Fibroblast of the conjunctiva (primary cell): ENCODE measurements at regions not wholly inside any gene's neighbourhood (a gene's known extent, or its start where the extent isn't known, plus 50 kb on each side); places are given as distances from the start of the nearest gene placed in this dataset.

Experiments used
- DNase-seq: peaks from one replicate; pipeline ENCODE4 v3.0.0-alpha.2; 2010; ENCODE audit warnings: low read depth

- DNase-seq: no peak
Observed at GRCh38 chr11:127411283-127411682, 410.7 kb upstream of the KIRREL3 start.

DNA sequence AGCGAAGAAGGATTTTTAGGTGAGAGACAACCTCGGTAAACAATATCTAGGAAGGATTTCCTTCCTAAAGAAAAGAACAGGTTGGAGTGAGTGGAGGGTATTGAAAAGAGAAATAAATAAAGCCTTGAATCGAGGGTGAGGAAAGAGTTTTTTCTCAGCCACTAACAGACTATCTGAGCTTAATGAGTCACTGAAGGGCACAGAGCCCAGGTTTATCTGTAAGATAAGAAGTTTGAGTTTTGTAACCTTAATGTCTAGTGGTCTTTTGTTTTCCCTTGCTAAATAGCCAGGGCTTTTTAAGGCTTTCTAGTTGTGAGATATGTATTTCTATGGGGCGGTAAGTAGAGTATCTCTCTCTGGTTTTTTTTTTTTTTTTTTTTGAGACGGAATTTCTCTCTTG is 394.5 kb upstream of the KIRREL3 start:
- DNase-seq: no peak

GRCh38 chr11:127393460-127393997 is 393.0 kb upstream of the KIRREL3 start:
- DNase-seq: no peak

- DNase-seq: no peak
Observed at GRCh38 chr11:127392575-127392974, 392.0 kb upstream of the KIRREL3 start.

GRCh38 chr11:127390465-127390864 is 389.9 kb upstream of the KIRREL3 start:
- no peak for DNase-seq

GRCh38 chr11:127385071-127385470 is 384.5 kb upstream of the KIRREL3 start:
- DNase-seq: no peak

GRCh38 chr11:127383026-127383425 is 382.5 kb upstream of the KIRREL3 start:
- DNase-seq: no peak

- DNase-seq: no peak
Observed at GRCh38 chr11:127381247-127381646, 380.7 kb upstream of the KIRREL3 start.

DNA sequence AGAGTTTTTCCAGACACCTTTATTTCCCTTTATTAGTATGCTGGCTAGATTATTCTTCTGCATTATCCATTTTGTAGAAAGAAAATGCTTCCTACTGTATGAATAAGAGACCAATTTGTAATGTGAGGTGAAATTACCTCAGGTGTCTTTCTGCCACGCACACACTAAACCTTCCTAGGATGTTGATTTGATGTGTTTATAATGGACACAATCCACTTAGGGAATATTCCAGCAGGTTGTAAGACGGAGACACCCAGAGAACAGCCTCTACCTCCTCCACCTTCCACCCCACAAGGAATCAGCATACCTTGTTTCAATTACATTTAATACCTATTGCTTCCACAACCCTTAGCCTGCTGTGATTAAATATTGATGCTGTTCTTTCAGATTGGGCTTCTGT is 379.1 kb upstream of the KIRREL3 start:
- DNase-seq: no peak

DNA sequence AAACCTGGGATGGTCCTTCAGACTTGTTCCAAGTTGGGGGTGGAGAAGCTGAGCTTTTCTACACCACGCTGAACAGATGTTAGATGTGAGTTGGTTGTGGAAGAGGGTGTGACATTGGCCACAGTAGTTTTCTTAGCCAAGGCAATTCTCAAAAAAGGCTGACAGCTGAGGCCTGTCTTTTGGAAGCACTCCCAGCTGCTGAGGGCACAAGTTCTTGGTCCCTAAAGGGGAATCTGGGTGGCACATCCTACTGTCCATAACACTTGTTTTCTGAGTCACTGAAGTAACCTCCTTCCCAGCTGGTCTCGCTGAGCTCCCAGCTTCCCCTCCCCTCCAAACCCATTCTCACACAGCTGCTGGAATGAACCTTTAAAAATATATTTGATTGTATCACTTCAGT is 375.7 kb upstream of the KIRREL3 start:
- no peak for DNase-seq

DNA sequence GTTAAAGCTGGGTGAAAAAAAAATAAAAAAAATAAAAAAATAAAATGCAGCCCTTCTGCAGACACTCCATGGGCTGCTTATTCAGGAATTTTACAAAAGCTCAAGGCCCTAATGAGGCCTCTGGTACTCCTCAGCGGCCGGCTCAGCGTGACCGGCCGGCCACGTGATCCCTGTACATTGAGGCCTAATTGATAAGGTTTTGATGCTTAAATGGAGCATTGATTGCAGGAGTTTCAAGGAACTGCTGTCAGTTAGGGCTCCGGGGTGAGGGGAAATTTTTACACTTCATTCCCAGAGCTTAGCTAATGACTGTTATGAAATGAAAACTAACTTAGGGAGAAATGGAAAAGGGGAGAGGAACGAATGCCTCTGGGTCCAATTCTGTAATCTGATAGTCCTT is 368.8 kb upstream of the KIRREL3 start:
- DNase-seq: no peak

DNA sequence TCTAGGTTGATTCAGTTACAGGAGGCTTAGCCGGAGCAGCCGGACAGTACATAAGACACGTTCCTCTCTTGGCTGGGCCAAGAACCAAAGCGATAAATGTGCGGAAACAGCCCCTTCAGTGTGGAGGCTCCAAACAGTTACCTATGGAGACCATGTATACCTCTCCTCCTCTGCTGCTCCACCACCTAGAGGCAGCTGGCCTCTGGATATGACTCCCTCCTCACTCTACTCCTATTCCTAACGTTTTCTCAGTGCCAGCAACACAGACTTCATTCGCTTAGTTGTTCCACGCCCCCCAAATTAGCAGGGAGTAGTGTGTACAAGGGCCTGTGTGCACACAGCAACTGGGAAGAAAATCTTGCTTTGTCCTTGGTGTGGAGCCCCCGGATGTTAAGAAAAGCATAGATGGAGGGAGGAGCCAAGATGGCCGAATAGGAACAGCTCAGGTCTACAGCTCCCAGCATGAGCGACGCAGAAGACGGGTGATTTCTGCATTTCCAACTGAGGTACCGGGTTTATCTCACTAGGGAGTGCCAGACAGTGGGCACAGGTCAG is 362.3 kb upstream of the KIRREL3 start:
- no peak for DNase-seq

- DNase-seq: no peak
Observed at GRCh38 chr11:127358160-127358559, 357.6 kb upstream of the KIRREL3 start.

DNA sequence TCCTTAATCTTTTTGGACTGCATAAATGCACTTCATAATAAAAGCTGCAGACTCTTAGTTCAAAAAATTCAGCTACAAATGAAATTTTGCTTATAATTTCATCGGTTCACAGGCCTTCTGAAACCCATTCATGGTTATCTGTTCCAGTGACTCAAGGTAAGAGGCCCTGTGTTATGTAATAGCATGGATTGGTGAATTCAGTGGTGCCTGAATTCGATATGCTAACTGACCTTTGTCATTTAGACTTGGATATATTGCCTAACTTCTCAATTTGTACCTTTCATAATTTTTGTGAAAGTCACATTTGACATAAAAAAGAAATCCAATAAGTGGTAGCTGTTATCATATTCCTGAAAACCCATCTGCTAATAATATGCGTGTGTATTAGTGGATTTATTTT is 349.9 kb upstream of the KIRREL3 start:
- no peak for DNase-seq

- no peak for DNase-seq
Observed at GRCh38 chr11:127345819-127346459, 345.4 kb upstream of the KIRREL3 start.

- DNase-seq: no peak
Observed at GRCh38 chr11:127340438-127340837, 339.9 kb upstream of the KIRREL3 start.

GRCh38 chr11:127339376-127339775 is 338.8 kb upstream of the KIRREL3 start:
- DNase-seq: no peak

DNA sequence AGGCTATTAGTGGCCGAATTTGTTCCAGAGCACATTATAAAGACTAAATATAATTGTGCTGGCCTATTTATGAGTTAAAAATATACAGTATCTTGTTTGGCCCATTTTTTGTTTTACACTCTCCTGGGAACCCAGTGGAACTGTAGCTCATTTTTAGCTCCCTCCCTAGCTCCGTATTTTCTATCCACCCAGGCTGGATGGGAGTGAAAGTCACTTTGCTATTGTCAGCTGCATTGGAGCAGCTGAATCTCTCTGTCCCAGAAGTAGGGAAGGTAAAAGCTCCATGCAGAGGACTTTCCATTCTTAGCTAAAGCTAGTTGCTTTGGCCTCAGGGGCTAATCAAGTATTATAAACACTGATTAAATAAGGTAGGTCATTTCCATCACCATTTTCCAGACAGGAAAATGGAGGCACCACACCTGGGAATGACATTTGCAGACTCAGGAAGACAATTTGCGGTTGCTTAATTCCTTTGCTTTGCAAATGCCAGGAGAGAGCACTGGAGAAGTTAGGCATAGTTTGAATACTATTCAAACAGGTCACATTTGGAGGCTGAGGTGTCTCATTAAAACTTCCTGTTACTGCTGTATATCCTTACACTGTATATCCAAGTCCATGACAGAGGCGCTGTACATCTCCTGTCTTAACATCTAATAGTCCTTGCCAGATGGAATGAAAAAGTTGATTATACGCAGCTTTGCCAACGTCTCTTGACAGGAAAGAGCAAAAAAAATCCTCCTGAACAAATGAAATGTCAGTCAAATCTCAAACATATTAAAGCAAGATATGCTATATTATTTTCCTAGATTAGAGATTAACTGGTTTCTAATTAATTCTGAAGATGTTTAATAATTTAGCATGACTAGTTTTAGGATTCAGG is 338.1 kb upstream of the KIRREL3 start:
- no peak for DNase-seq

DNA sequence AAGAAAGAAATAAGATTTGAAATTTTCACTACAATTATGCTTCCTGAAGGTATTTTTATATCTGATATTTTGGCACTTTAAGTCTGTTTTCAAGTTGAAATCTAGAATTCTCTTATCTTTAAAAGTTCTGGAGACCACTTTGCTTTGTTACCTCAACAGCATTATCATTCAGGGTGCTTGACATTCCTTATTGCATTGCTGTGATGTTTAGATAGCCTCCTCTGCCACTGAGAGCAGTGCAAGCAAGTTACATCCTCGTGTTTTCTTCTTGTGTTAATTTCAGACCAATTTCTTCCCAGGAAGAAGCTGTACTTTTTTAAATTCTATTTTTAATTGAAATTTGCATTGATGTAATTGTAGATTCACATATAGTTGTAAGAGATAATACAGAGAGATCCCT is 333.9 kb upstream of the KIRREL3 start:
- DNase-seq: no peak

DNA sequence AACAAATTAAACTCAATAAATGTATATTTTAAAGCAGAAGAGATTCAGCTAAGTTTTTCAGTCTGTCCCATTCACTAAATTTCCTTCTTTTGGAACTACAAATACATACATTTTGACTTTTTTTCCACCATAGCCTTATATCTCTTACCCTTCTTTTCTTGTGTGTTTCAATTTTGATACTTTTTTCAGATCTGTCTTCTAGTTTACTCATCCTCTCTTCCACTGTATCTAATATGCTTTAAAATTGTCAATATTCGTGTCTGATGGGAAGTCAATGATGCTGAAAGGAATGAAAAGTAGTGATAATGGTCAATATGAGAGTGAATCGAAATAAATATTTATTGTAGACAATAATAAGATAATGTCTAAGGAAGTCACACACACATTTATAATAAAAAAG is 332.3 kb upstream of the KIRREL3 start:
- no peak for DNase-seq

GRCh38 chr11:127330044-127330443 is 329.5 kb upstream of the KIRREL3 start:
- no peak for DNase-seq

GRCh38 chr11:127308291-127308690 is 307.7 kb upstream of the KIRREL3 start:
- DNase-seq: no peak

- no peak for DNase-seq
Observed at GRCh38 chr11:127307700-127308099, 307.1 kb upstream of the KIRREL3 start.
